MG63 (cell line): ENCODE measurements at regions not wholly inside any gene's neighbourhood (a gene's known extent, or its start where the extent isn't known, plus 50 kb on each side); places are given as distances from the start of the nearest gene placed in this dataset.

Experiments
- DNase-seq: peaks from one replicate; pipeline ENCODE4 v3.0.0-alpha.2; 2020
- H3K27me3 ChIP-seq: fragments of 250-450 bp; sonication (Bioruptor Pico); 2 replicates; pipeline ENCODE4 v1.5.1; 2020; ENCODE audit warnings: mild to moderate bottlenecking, moderate library complexity
- H3K36me3 ChIP-seq: fragments of 250-450 bp; sonication (Bioruptor Pico); 2 replicates; pipeline ENCODE4 v1.5.1; 2020; ENCODE audit warnings: mild to moderate bottlenecking, moderate library complexity
- H3K4me3 ChIP-seq: fragments of 250-450 bp; sonication (Bioruptor Pico); 2 replicates; pipeline ENCODE4 v1.5.1; 2020; ENCODE audit warnings: mild to moderate bottlenecking, moderate library complexity
- H3K9me3 ChIP-seq: fragments of 250-450 bp; sonication (Bioruptor Pico); 2 replicates; pipeline ENCODE4 v1.5.1; 2020; ENCODE audit warnings: mild to moderate bottlenecking, moderate library complexity

DNA sequence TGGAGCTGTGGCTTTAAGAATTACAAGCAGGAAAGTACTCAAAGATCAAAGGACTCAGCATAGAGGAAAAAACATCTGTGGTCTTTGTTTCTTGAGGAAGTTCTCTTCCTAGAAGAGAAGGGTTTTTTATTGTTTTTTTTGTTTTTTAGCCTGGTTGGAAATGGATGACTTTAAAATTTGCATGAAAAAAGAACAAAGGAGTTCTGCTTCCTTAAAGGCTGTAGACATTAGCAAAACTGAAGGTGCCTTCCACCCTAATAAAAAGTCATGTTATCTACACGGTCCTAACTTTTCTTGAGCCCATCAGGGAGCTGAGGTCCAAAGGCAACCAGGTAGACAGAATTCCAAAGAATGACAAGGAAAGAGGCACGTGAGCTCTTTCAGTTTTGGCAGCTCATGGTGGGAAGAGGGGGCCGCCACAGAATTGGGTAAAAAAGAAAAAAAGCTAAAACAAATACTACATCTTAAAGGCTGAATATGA, 356.6 kb downstream of the SH2D4B start:
- H3K9me3 ChIP-seq = no peaks in the 10 kb centered on the region
- no peak for DNase-seq
- no peaks in the 10 kb centered on the region for H3K36me3 ChIP-seq
- H3K27me3 ChIP-seq = no peaks in the 10 kb centered on the region
- no peak overlapping the region for H3K4me3 ChIP-seq

GRCh38 chr10:80894797-80895467, 357.2 kb downstream of the SH2D4B start:
- no peaks in the 10 kb centered on the region for H3K27me3 ChIP-seq
- no peak overlapping the region for H3K4me3 ChIP-seq

GRCh38 chr10:80896076-80896475, 358.4 kb downstream of the SH2D4B start:
- Histone ChIP-seq H3K4me3 (no peak overlapping the region), H3K27me3 (no peaks in the 10 kb centered on the region), H3K9me3 (no peaks in the 10 kb centered on the region), H3K36me3 (no peaks in the 10 kb centered on the region)
- DNase-seq = no peak

More at GRCh38 chr10:80894797-80895467, 357.2 kb downstream of the SH2D4B start:
- Histone ChIP-seq H3K36me3 (no peaks in the 10 kb centered on the region), H3K9me3 (no peaks in the 10 kb centered on the region)
- no peak for DNase-seq

GRCh38 chr10:80896959-80897358, 359.3 kb downstream of the SH2D4B start:
- Histone ChIP-seq H3K4me3 (no peak overlapping the region), H3K9me3 (no peaks in the 10 kb centered on the region), H3K36me3 (no peaks in the 10 kb centered on the region), H3K27me3 (no peaks in the 10 kb centered on the region)
- DNase-seq = no peak

GRCh38 chr10:80900661-80901060, 363.0 kb downstream of the SH2D4B start:
- no peaks in the 10 kb centered on the region for H3K36me3 ChIP-seq
- no peak overlapping the region for H3K4me3 ChIP-seq
- DNase-seq = no peak
- H3K9me3 ChIP-seq = no peaks in the 10 kb centered on the region
- no peaks in the 10 kb centered on the region for H3K27me3 ChIP-seq

DNA sequence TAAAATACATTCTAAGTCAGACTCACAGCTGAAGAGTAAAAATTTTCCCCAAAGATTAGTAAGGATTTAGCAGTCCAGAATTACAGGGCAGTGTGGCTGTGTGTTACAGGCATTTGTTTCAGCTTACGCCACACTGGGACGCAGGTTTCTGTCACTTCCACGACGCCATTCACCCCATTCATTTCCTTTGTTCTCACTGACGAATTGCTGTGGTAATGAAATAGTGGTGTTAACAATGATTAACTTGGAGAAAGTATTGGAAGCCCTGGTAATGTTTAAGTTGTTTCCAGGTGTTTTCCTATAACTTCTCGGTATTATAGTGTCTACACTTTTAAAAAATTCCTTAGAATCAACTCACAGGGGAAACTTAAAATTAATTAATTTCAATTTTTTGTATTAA, 370.9 kb downstream of the SH2D4B start:
- Histone ChIP-seq H3K4me3 (no peak overlapping the region), H3K27me3 (no peaks in the 10 kb centered on the region), H3K36me3 (no peaks in the 10 kb centered on the region), H3K9me3 (no peaks in the 10 kb centered on the region)
- no peak for DNase-seq

DNA sequence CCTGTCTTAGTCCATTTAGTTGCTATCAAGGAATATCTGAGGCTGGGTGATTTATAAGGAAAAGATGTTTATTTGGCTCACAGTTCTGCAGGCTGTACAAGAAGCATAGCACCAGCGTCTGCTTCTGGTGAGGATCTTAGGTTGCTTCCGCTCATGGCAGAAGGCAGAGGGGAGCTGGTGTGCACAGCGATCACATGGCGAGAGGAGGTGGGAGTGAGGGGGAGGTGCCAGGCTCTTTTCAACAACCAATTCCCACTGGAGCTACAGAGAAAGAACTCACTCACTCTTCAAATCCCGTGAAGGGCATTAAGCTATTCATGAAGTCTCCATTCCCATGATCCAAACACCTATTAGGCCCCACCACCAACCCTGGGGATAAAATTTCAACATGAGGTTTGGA, 371.6 kb downstream of the SH2D4B start:
- Histone ChIP-seq H3K27me3 (no peaks in the 10 kb centered on the region), H3K36me3 (no peaks in the 10 kb centered on the region), H3K4me3 (no peak overlapping the region), H3K9me3 (no peaks in the 10 kb centered on the region)
- no peak for DNase-seq

- H3K36me3 ChIP-seq = no peaks in the 10 kb centered on the region
- H3K9me3 ChIP-seq = no peaks in the 10 kb centered on the region
- no peaks in the 10 kb centered on the region for H3K27me3 ChIP-seq
- DNase-seq = no peak
- no peak overlapping the region for H3K4me3 ChIP-seq
Measured at GRCh38 chr10:80917636-80918035, 379.9 kb downstream of the SH2D4B start.

DNA sequence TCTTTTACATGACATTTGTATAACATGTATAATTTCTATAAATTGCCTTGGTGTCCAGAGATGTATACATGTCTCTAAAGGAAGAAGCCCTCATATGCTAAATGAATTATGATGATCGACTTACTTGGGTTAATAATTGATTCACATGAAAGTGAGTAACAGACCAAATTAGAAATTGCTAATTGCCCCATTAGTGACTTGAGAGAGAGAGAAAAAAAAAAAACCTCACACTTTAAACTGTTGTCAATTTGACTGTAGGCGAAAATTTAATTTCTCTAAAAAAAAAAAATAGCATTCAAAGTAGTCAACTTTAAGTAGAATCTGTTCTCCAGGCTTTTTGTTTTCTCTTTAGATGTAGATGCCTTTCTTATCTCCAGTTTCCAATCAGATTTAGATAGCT, 383.3 kb downstream of the SH2D4B start:
- H3K4me3 ChIP-seq = no peak overlapping the region
- H3K9me3 ChIP-seq = no peaks in the 10 kb centered on the region
- no peak for DNase-seq
- no peaks in the 10 kb centered on the region for H3K36me3 ChIP-seq
- no peaks in the 10 kb centered on the region for H3K27me3 ChIP-seq

- no peaks in the 10 kb centered on the region for H3K27me3 ChIP-seq
- no peaks in the 10 kb centered on the region for H3K36me3 ChIP-seq
- no peak overlapping the region for H3K4me3 ChIP-seq
- peak; percentile 10 for DNase-seq
- H3K9me3 ChIP-seq = no peaks in the 10 kb centered on the region
Measured at GRCh38 chr10:80924063-80924952, 386.6 kb downstream of the SH2D4B start.

DNA sequence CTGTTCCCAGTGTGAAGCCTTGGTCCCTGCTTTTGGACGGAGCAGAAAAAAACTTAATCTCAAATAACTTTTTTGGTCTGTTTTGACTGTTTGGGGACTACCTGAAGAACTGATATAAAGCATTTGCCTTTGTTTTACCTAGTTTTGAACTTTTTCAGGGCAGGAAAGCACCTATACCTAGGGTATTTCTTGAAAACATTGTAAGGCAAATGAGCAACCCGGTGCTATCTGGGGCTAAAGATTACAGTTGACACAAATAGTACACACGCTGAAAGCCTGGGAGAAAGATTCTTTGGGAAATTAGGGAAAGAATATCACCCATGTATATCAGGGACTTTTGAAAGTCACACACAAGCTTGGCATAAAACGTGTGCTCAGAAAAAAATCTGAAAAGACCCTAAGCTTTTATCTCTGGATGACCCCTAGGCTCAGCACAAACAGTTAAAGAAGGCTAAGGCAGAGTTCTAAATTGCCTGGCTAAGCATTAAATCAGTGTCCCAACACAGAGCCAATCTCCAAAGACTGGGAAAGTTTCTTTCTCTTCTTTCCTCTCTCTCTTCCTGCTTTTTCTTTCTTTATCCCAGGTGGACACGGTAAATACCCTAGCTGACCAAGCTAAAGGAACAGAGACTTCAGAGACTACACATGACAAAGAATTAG, 389.8 kb downstream of the SH2D4B start:
- H3K4me3 ChIP-seq = no peak overlapping the region
- no peak for DNase-seq
- no peaks in the 10 kb centered on the region for H3K36me3 ChIP-seq
- no peaks in the 10 kb centered on the region for H3K9me3 ChIP-seq
- no peaks in the 10 kb centered on the region; the same call in 1 of the 2 replicates for H3K27me3 ChIP-seq

GRCh38 chr10:80938903-80939302, 401.2 kb downstream of the SH2D4B start:
- H3K27me3 ChIP-seq = no peaks in the 10 kb centered on the region
- no peaks in the 10 kb centered on the region for H3K36me3 ChIP-seq
- no peaks in the 10 kb centered on the region for H3K9me3 ChIP-seq
- no peak overlapping the region for H3K4me3 ChIP-seq
- no peak for DNase-seq

DNA sequence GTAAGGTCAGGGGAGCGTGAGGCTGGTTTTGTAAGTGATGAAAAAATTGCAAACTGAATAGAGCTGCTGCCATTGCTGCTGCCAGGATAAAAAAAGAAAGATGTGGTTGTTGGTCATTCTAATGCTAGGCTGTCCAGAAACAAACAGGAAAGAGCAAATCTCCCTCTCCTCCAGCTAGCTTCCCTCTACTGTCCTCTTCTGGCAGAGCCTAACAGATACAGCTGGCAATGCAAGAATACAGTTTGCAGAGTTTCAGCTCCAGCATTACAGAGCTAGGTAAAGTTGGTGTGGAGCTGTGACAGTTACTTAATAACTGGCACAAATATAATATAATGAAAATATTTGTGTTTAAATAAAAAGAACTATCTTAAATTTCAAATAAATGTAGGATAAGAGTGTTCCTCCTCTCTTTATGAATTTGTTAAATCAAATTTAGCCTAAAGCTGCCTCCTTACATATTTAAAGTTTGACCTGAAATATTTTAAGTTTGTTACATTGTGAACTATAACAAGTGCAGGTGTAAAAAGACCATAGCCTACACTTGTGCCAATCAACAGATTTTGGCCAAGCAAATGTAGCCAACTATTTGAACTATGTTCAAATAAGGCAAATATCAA, 407.7 kb downstream of the SH2D4B start:
- Histone ChIP-seq H3K36me3 (no peaks in the 10 kb centered on the region), H3K27me3 (no peaks in the 10 kb centered on the region), H3K4me3 (no peak overlapping the region), H3K9me3 (no peaks in the 10 kb centered on the region)
- no peak for DNase-seq

DNA sequence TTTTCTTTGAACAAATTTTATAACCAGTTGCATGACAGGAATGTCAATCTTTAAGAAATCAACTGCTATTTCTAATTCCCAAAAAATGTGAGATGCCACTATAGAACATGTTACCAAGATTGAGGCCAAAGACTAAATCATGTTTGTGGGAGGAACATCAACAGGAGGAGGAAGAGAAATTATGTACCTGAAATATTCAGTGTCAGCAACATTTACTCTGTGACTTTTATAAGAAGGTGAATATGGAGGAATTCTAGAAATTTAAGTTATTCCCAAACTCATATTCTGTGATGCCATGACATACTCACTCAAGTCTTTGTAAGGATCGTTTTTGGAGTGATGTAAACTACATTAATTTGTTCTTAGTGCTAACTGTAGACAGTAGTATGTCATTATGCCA, 408.4 kb downstream of the SH2D4B start:
- Histone ChIP-seq H3K27me3 (no peaks in the 10 kb centered on the region), H3K36me3 (no peaks in the 10 kb centered on the region), H3K4me3 (no peak overlapping the region), H3K9me3 (no peaks in the 10 kb centered on the region)
- DNase-seq = no peak

GRCh38 chr10:80946957-80947726, 409.4 kb downstream of the SH2D4B start:
- H3K4me3 ChIP-seq = no peak overlapping the region
- H3K9me3 ChIP-seq = no peaks in the 10 kb centered on the region
- no peaks in the 10 kb centered on the region for H3K27me3 ChIP-seq
- H3K36me3 ChIP-seq = no peaks in the 10 kb centered on the region
- DNase-seq = no peak

DNA sequence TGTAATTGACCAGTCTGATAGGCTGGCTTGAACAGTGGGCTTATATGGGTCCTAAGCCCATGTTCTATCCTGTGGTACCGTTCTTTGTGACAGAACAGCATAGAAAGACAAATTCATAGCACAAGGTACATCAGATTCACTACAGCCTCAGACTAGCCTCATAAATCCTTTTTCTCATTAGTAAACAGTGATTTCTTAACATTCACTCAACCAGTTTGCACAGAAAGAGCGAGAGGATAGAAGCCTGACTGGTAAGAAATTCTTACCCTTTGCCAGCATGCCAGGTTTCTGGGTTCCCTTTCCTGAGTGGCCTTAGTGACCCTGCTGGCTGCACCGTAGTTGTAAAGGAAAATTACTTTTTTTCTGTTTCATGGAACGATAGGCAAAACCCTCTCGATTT, 412.1 kb downstream of the SH2D4B start:
- H3K4me3 ChIP-seq = no peak overlapping the region

More for the DNA sequence above, 412.1 kb downstream of the SH2D4B start:
- no peak for DNase-seq
- Histone ChIP-seq H3K9me3 (no peaks in the 10 kb centered on the region), H3K27me3 (no peaks in the 10 kb centered on the region), H3K36me3 (no peaks in the 10 kb centered on the region)
